IMR-90 (cell line): ENCODE measurements at regions not wholly inside any gene's neighbourhood (a gene's known extent, or its start where the extent isn't known, plus 50 kb on each side); places are given as distances from the start of the nearest gene placed in this dataset.

Source experiments
- ATAC-seq: fragments of 200-7000 bp; cut with Tn5 transposase; 2 replicates; pipeline ENCODE4 v1.9.1; 2020; ENCODE audit warnings: low read depth, mild to moderate bottlenecking, moderate library complexity
- BruUV-seq: library from RNA; stranded (reverse); fragments of 400-500 nt; replicated peaks from 2 replicates; lab custom pipeline; 2021; lab: Mats Ljungman, UMichigan
- CTCF ChIA-PET: fragments of 300-600 bp; formaldehyde crosslinking; extraction: SDS; loops from one replicate; lab custom pipeline; 2021; ENCODE audit warnings: antibody characterized with exemption; lab: Yijun Ruan, JAX
- POLR2A ChIA-PET: fragments of 300-600 bp; sonication (Branson Sonifier 250); formaldehyde crosslinking; loops from one replicate; lab custom pipeline; 2022; ENCODE audit warnings: antibody characterized with exemption; ENCODE audit not compliant: unreplicated experiment; lab: Charles Lee
- DNase-seq: peaks from one replicate; pipeline ENCODE4 v3.0.0; 2013
- H2AFZ ChIP-seq: replicated peaks from 2 replicates; pipeline ENCODE3; 2013; ENCODE audit warnings: low read length, mild to moderate bottlenecking; ENCODE audit not compliant: poor library complexity
- H2AK5ac ChIP-seq: 2 replicates; pipeline ENCODE4 v1.6.1; 2013; ENCODE audit warnings: low read depth, low read length, inconsistent platforms
- H2AK9ac ChIP-seq: replicated peaks from 2 replicates; pipeline ENCODE3; 2013; ENCODE audit warnings: mild to moderate bottlenecking, low read depth, low read length, moderate library complexity; ENCODE audit not compliant: poor library complexity
- H2BK120ac ChIP-seq: 2 replicates; pipeline ENCODE4 v1.6.1; 2013; ENCODE audit warnings: low read depth, low read length, inconsistent platforms
- H2BK15ac ChIP-seq: 3 replicates; pipeline ENCODE4 v1.6.1; 2013; ENCODE audit warnings: low read depth, low read length, inconsistent platforms
- H2BK20ac ChIP-seq: 2 replicates; pipeline ENCODE4 v1.6.1; 2013; ENCODE audit warnings: low read depth, mild to moderate bottlenecking, inconsistent platforms, low read length, moderate library complexity
- H2BK5ac ChIP-seq: 2 replicates; pipeline ENCODE4 v1.6.1; 2013; ENCODE audit warnings: mild to moderate bottlenecking, low read depth, low read length, inconsistent platforms; ENCODE audit not compliant: poor library complexity, severe bottlenecking
- H3K14ac ChIP-seq: replicated peaks from 2 replicates; pipeline ENCODE4 v1.6.1; 2013; ENCODE audit warnings: low read depth, low read length, inconsistent platforms
- H3K18ac ChIP-seq: 2 replicates; pipeline ENCODE4 v1.6.1; 2013; ENCODE audit warnings: low read depth, low read length, control low read depth
- H3K23ac ChIP-seq: 2 replicates; pipeline ENCODE4 v1.6.1; 2013; ENCODE audit warnings: low read depth, low read length, inconsistent platforms
- H3K27ac ChIP-seq: 2 replicates; pipeline ENCODE4 v1.5.1; 2013; ENCODE audit warnings: mild to moderate bottlenecking, control low read depth, low read length; ENCODE audit not compliant: insufficient read depth
- H3K27me3 ChIP-seq: 2 replicates; pipeline ENCODE4 v1.6.1; 2013; ENCODE audit warnings: low read length; ENCODE audit not compliant: control insufficient read depth, insufficient read depth
- H3K36me3 ChIP-seq: 2 replicates; pipeline ENCODE4 v1.6.1; 2013; ENCODE audit warnings: low read length, mixed read lengths; ENCODE audit not compliant: control insufficient read depth, insufficient read depth
- H3K4ac ChIP-seq: 2 replicates; pipeline ENCODE4 v1.6.1; 2013; ENCODE audit warnings: low read depth, low read length, inconsistent platforms
- H3K4me1 ChIP-seq: 2 replicates; pipeline ENCODE4 v1.6.1; 2013; ENCODE audit warnings: low read length, mixed read lengths; ENCODE audit not compliant: control insufficient read depth, insufficient read depth
- H3K4me2 ChIP-seq: 2 replicates; pipeline ENCODE4 v1.6.1; 2013; ENCODE audit warnings: low read depth, mild to moderate bottlenecking, control low read depth, low read length, moderate library complexity
- H3K4me3 ChIP-seq: 2 replicates; pipeline ENCODE4 v1.5.1; 2013; ENCODE audit warnings: low read depth, mild to moderate bottlenecking, control low read depth, low read length, moderate library complexity; ENCODE audit not compliant: insufficient read depth
- H3K56ac ChIP-seq: 2 replicates; pipeline ENCODE4 v1.6.1; 2013; ENCODE audit warnings: low read length, inconsistent platforms; ENCODE audit not compliant: insufficient read depth; ENCODE audit errors: extremely low read depth
- H3K79me1 ChIP-seq, 2 experiments: 2 replicates each; pipeline ENCODE4 v1.6.1; 2013; ENCODE audit warnings: low read length in 2 of 2, inconsistent platforms in 1 of 2, low read depth in 1 of 2
- H3K9ac ChIP-seq: 2 replicates; pipeline ENCODE4 v1.6.1; 2013; ENCODE audit warnings: low read depth, low read length, control low read depth
- H3K9me1 ChIP-seq: 2 replicates; pipeline ENCODE4 v1.6.1; 2013; ENCODE audit warnings: low read length, inconsistent platforms; ENCODE audit not compliant: insufficient read depth
- H3K9me3 ChIP-seq: 2 replicates; pipeline ENCODE4 v1.6.1; 2013; ENCODE audit warnings: low read length; ENCODE audit not compliant: control insufficient read depth, insufficient read depth
- H4K20me1 ChIP-seq: 2 replicates; pipeline ENCODE4 v1.6.1; 2013; ENCODE audit warnings: low read length, inconsistent platforms; ENCODE audit not compliant: insufficient read depth
- H4K5ac ChIP-seq: 2 replicates; pipeline ENCODE4 v1.6.1; 2013; ENCODE audit warnings: mild to moderate bottlenecking, low read depth, low read length, control low read depth
- H4K8ac ChIP-seq, 2 experiments: 2 replicates each; pipeline ENCODE4 v1.6.1; 2013; ENCODE audit warnings: low read depth in 2 of 2, low read length in 2 of 2, control low read depth in 1 of 2, inconsistent platforms in 1 of 2
- H4K91ac ChIP-seq: 2 replicates; pipeline ENCODE4 v1.6.1; 2013; ENCODE audit warnings: low read depth, low read length, inconsistent platforms; ENCODE audit not compliant: insufficient read depth
- CEBPB ChIP-seq: IDR thresholded peaks from 2 replicates; pipeline ENCODE4 v1.6.1; 2012; ENCODE audit warnings: low read depth, low read length, improper control_type of control experiment
- NFE2L2 ChIP-seq: fragments of 150-350 bp; IDR thresholded peaks from 2 replicates; pipeline ENCODE4 v1.6.1; 2016; ENCODE audit warnings: low read depth, mild to moderate bottlenecking, low read length
- WGBS, 2 experiments: methylation state at CpG; one replicate each; pipeline versions ENCODE4 v1.1.5 to v1.1.7; 2013; ENCODE audit warnings: missing lambda C conversion rate in 2 of 2; ENCODE audit not compliant: insufficient read length in 1 of 2; ENCODE audit errors: extremely low coverage in 2 of 2; 5-methylcytosine and 5-hydroxymethylcytosine counted together
- dilution Hi-C: fragments of 300-500 bp; cut with HindIII; formaldehyde crosslinking; loops from one replicate; pipeline ENCODE4 v1.14.3; 2018; ENCODE audit warnings: low sequenced_read_pairs; ENCODE audit not compliant: unreplicated experiment
- in situ Hi-C: fragments of 300-500 bp; cut with MboI; formaldehyde crosslinking; loops from 3 replicates; pipeline ENCODE4 v1.14.3; 2019; ENCODE audit warnings: low sequenced_read_pairs, inconsistent platforms, mixed read lengths
- intact Hi-C: fragments of 100-400 bp; cut with micrococcal nuclease; formaldehyde crosslinking; loops from 2 replicates; pipeline ENCODE4 v1.10.0; 2022
- TF ChIP-seq, protein P1 (sequence below): fragments of 150-350 bp; IDR thresholded peaks from 2 replicates; pipeline ENCODE4 v1.6.1; 2016; ENCODE audit warnings: low read depth, mild to moderate bottlenecking, low read length, moderate library complexity, borderline replicate concordance

- H3K4me1 ChIP-seq = no peaks in the 10 kb centered on the region
- ATAC-seq (no peak), DNase-seq (no peak)
- no peak overlapping the region for H2BK120ac ChIP-seq
- H3K9me3 ChIP-seq = no peaks in the 10 kb centered on the region
- no peak overlapping the region for H3K27ac ChIP-seq
- H3K9me1 ChIP-seq = no peaks in the 10 kb centered on the region
- no peak overlapping the region for H3K4me3 ChIP-seq
- no peak overlapping the region for H3K9ac ChIP-seq
- no peak overlapping the region for H2BK15ac ChIP-seq
- no peaks in the 10 kb centered on the region for H4K20me1 ChIP-seq
- H2BK5ac ChIP-seq = no peak overlapping the region
- H3K36me3 ChIP-seq = no peaks in the 10 kb centered on the region
- H2AK5ac ChIP-seq = no peak overlapping the region
- H2BK20ac ChIP-seq = no peak overlapping the region
- H2AK9ac ChIP-seq = no peak overlapping the region
- no peak overlapping the region for H3K4ac ChIP-seq
- no peaks in the 10 kb centered on the region for H3K79me1 ChIP-seq
- intact Hi-C loops (no loop called here), dilution Hi-C loops (no loop called here), in situ Hi-C loops (no loop called here)
- no peak overlapping the region for H3K56ac ChIP-seq
- TF ChIP-seq, protein P1, sequence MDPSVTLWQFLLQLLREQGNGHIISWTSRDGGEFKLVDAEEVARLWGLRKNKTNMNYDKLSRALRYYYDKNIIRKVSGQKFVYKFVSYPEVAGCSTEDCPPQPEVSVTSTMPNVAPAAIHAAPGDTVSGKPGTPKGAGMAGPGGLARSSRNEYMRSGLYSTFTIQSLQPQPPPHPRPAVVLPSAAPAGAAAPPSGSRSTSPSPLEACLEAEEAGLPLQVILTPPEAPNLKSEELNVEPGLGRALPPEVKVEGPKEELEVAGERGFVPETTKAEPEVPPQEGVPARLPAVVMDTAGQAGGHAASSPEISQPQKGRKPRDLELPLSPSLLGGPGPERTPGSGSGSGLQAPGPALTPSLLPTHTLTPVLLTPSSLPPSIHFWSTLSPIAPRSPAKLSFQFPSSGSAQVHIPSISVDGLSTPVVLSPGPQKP = no peak
- TF ChIP-seq NFE2L2 (no peak), CEBPB (0 out of 2 replicates have a peak, but pooled peaks have one; percentile 16)
- POLR2A ChIA-PET = no interaction called here
- no TSS peak for BruUV-seq
- CTCF ChIA-PET = interaction anchor here (1.6 kb wide), 1 partner anchor 29 kb away, joined by 7 read pairs; no protein-coding TSS in a partner anchor
- no peak overlapping the region for H4K91ac ChIP-seq
- no peak overlapping the region for H3K14ac ChIP-seq
- no peak overlapping the region for H3K18ac ChIP-seq
- H3K4me2 ChIP-seq = no peak overlapping the region
- H4K8ac ChIP-seq = no peak overlapping the region
- no peak overlapping the region for H2AFZ ChIP-seq
- no peak overlapping the region for H4K5ac ChIP-seq
- no peak overlapping the region for H3K23ac ChIP-seq
- no CpG with 5 or more reads among the region's 4 CpGs for WGBS, 2 experiments
- peaks cover 2% of the 10 kb centered on the region; the same call in 1 of the 2 replicates for H3K27me3 ChIP-seq
These were observed 504.1 kb downstream of the TBL1XR1 start for GRCh38 chr3:176692966-176693785.
